ENCODE measurements at regions not wholly inside any gene's neighbourhood (a gene's known extent, or its start where the extent isn't known, plus 50 kb on each side); places are given as distances from the start of the nearest gene placed in this dataset.
"Not testable (repeated sequence)": the region's sequence is repeated elsewhere in the genome, so short reads cannot be mapped to it uniquely, and the experiment has no call there.

- no peak for DNase-seq (ENCODE audit: low spot score)
Observed at GRCh38 chr11:97019305-97019704, 629.5 kb downstream of the JRKL start.

GRCh38 chr11:97019754-97020153, 629.9 kb downstream of the JRKL start:
- DNase-seq (ENCODE audit: low spot score), result no peak

GRCh38 chr11:97022955-97023354, 633.1 kb downstream of the JRKL start:
- no peak for DNase-seq (ENCODE audit: low spot score)

- DNase-seq (ENCODE audit: low spot score), result no peak
Observed at GRCh38 chr11:97028836-97029406, 639.1 kb downstream of the JRKL start.

- DNase-seq (ENCODE audit: low spot score), result no peak
Observed at GRCh38 chr11:97033178-97033577, 643.4 kb downstream of the JRKL start.

- DNase-seq (ENCODE audit: low spot score), result no peak
Observed at GRCh38 chr11:97048481-97048880, 658.7 kb downstream of the JRKL start.

- DNase-seq (ENCODE audit: low spot score), result no peak
Observed at GRCh38 chr11:97060184-97060583, 670.4 kb downstream of the JRKL start.

- no peak for DNase-seq (ENCODE audit: low spot score)
Observed at GRCh38 chr11:97069160-97069559, 679.3 kb downstream of the JRKL start.

GRCh38 chr11:97072420-97072819, 682.6 kb downstream of the JRKL start:
- no peak for DNase-seq (ENCODE audit: low spot score)

- not testable (repeated sequence) for DNase-seq (ENCODE audit: low spot score)
Observed at GRCh38 chr11:97076666-97077065, 686.9 kb downstream of the JRKL start.

GRCh38 chr11:97078443-97078842, 688.6 kb downstream of the JRKL start:
- DNase-seq (ENCODE audit: low spot score), result no peak

- DNase-seq (ENCODE audit: low spot score), result no peak
Observed at GRCh38 chr11:97079244-97079643, 689.4 kb downstream of the JRKL start.

GRCh38 chr11:97087419-97087818, 697.6 kb downstream of the JRKL start:
- no peak for DNase-seq (ENCODE audit: low spot score)

- DNase-seq (ENCODE audit: low spot score), result no peak
Observed at GRCh38 chr11:97092823-97093222, 703.0 kb downstream of the JRKL start.

GRCh38 chr11:97102180-97102579, 712.4 kb downstream of the JRKL start:
- DNase-seq (ENCODE audit: low spot score), result not testable (repeated sequence)

- no peak for DNase-seq (ENCODE audit: low spot score)
Observed at GRCh38 chr11:97107604-97108003, 717.8 kb downstream of the JRKL start.

- DNase-seq (ENCODE audit: low spot score), result no peak
Observed at GRCh38 chr11:97109078-97109477, 719.3 kb downstream of the JRKL start.

- DNase-seq (ENCODE audit: low spot score), result no peak
Observed at GRCh38 chr11:97110376-97110775, 720.6 kb downstream of the JRKL start.

GRCh38 chr11:97111559-97111958, 721.7 kb downstream of the JRKL start:
- no peak for DNase-seq (ENCODE audit: low spot score)

GRCh38 chr11:97118614-97119200, 728.9 kb downstream of the JRKL start:
- DNase-seq (ENCODE audit: low spot score), result no peak

GRCh38 chr11:97123237-97123636, 733.4 kb downstream of the JRKL start:
- DNase-seq (ENCODE audit: low spot score), result no peak

- no peak for DNase-seq (ENCODE audit: low spot score)
Observed at GRCh38 chr11:97136067-97136466, 746.3 kb downstream of the JRKL start.

GRCh38 chr11:97140885-97141494, 751.2 kb downstream of the JRKL start:
- no peak for DNase-seq (ENCODE audit: low spot score)

- no peak for DNase-seq (ENCODE audit: low spot score)
Observed at GRCh38 chr11:97143463-97143862, 753.6 kb downstream of the JRKL start.

Measured in mucosa of gallbladder (tissue), 1 donor.